ENCODE measurements at regions not wholly inside any gene's neighbourhood (a gene's known extent, or its start where the extent isn't known, plus 50 kb on each side); places are given as distances from the start of the nearest gene placed in this dataset.
"Not testable (repeated sequence)": the region's sequence is repeated elsewhere in the genome, so short reads cannot be mapped to it uniquely, and the experiment has no call there.

DNA sequence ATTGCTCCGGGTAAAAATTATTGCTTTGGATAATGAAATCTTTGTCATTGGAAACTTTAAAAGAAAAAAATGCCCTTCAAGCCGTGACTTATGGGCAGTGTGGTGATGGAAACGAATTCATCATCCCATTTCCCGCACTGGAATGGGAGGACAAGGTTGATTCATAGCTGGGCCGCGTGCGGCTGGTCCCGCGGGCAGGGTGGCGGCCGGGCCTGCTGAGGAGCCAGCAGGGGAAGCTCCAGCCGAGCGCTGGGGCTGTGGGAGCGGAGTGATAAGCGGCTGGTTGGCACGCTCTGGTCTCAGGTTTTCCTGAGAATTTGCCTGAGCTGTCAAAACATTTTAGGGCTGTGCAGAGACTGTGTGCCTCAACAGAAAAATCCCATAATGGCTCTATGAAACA is 351.7 kb downstream of the CDC5L start:
- DNase-seq (ENCODE audit: low read depth in 3 of 3): no peak

DNA sequence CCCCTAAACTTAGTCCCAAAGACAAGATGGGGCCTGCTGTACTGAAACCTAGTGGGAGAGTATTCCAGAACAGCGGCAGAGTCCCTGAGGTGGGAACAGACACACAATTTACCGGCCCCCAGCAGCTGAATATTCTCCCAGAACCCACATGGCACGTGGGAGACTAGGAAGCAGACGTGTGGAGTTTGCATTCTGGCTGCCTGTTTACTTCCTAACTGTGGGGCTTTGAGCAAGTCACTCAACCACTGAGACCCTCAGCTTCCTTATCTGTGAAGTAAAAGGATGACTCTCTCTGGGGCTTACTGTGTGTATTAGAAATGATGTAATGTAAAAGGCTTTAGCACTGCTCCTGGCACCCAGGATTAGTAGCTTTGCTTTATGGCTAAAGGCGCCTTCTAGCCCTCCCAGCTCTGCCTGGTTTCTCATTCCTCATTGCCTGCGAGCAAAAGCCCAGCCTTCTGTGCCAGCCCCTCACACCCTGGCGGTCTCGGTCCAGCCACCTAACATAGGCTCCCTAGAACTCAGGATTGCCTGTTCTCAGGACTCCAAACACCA is 353.1 kb downstream of the CDC5L start:
- no peak for DNase-seq (ENCODE audit: low read depth in 3 of 3)

DNA sequence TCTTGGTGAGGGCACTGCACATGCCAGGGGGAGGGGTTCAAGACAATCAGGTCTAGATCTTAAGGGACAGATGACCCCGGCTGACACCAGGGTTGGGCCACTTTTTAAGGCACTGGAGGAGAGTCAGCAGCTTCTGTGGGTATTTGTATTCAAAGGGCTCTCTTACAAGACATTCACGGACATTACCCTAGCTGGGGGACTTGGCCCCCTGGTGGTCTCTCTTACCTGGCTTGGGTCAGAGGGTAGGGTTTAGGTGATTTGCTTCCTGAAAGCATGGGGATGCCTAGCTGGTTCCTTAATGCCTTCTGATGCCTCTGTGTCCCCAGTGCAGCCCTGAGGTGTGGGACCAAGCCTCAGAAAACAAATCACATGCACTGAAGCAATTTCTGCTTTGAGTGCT is 354.7 kb downstream of the CDC5L start:
- DNase-seq (ENCODE audit: low read depth in 3 of 3): no peak

DNA sequence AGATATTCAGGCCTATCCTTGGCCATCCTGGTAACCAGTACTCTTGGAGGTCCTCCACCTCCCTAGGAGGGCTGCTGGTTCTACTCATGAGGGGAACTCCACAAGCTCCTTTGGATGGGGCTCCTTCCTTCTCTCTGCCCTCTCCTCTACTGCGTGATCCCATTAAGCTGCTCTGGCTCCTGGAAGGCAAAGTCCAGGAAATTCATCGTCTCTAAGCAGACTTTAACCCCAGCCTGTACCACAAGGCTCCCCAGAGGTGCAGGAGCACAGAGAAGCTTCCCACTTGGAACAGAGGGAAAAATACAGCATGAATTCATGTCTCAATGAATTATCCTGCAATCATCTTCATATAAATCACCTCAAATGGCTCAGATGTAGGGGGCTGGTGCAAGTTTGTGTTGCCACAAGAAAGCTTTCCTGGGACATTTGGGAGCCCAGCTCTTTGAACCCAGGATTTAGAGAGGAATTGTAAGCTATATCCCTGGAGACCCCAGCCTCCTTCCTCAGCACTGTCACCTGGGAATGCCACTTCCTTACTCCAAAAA is 355.4 kb downstream of the CDC5L start:
- no peak for DNase-seq (ENCODE audit: low read depth in 3 of 3)

DNA sequence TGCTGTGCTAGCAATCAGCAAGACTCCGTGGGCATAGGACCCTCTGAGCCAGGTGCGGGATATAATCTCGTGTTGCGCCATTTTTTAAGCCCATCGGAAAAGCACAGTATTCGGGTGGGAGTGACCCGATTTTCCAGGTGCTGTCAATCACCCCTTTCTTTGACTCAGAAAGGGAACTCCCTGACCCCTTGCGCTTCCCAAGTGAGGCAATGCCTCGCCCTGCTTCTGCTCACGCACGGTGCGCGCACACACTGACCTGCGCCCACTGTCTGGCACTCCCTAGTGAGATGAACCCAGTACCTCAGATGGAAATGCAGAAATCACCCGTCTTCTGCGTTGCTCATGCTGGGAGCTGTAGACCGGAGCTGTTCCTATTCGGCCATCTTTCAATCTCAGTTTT is 372.6 kb downstream of the CDC5L start:
- not testable (repeated sequence) for DNase-seq (ENCODE audit: low read depth in 3 of 3)

DNA sequence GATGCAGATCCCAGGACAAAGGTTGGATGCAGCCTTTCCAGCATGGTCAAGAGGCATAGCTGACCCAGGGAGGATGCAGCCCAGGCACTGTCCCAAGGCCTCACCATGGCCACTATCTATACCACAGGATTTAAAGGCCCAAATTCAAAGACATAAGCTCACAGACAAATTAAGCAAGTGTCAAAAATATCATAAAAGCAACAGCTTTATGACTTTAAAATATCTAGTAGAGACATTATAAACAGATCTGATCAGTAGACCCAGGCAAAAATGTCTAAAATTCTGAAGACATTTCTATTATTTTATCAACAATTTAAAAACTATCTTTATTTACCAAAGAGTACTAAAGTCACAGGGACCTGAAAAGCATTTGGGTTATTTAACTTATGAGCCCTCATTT is 373.5 kb downstream of the CDC5L start:
- DNase-seq (ENCODE audit: low read depth in 3 of 3): no peak

DNA sequence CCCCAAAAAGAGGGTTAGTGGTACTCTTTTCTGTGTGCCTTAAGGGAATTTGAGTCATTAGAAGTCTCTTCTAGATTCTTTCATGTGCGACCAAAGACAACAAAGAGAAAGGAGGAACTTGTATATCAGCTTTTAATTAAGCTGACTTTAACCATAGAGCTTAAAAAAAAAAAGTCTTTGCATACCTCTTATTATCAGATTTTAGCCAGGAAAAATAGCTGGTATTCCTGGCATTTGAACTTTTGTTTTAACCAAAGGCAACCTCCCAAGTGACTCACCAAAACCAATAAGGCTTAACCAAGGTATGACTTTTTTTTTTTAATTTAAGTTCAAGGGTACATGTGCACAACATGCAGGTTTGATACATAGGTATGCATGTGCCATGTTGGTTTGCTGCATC is 375.0 kb downstream of the CDC5L start:
- no peak for DNase-seq (ENCODE audit: low read depth in 3 of 3)

DNA sequence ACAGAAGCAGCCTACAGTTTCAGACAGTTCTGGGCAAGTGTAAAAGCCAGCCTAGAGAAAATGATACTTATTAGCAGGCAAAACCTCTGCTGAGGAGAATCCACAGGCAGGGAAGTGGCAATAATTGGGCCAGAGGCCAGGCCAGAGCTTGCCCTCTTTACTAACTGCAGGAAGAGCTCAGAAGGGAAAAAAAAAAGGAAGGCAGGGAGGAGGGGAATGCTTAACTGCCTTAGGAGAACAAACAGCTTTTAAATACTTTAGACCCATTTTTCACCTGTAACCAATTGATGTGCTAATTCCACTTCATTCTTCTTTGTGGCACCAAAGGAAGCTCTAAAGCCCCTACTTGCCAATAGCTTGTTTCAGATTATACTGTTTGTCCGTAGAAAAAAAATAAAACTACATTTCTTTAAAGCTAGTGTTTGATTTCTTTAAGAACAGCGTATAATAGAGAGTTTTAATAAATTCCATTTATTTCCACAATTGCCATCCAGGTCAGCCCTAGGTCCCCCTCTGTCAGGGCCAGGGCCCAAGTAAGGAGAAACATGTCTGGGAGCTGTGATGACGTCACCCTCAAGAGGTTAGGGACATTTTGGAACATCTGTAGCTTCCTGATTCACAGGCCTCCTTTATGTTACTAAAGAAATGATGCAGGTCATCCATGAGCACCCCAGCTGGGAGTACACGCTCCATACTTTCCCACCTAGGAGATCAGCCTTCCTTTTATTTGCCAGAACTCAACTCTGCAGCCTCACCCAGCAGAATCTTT is 384.3 kb downstream of the CDC5L start:
- no peak for DNase-seq (ENCODE audit: low read depth in 3 of 3)

DNA sequence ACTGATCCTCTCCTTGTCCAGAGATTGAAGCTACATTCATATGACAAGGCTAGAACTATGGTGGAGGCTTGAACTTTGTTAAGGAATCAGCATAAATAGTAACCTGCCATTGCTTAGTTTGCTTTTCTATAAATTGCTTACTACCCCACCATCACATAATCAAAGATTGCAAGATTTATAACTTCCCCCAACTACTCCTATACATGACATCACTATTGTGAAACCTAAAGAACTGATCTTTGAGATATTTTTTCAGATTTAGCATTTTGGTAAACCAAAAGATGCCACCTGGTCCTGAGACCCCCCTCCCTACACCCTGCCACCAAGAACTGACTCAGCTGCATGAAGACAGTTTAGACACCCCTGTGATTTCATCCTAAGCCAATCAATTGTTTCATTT is 385.3 kb downstream of the CDC5L start:
- DNase-seq (ENCODE audit: low read depth in 3 of 3): no peak

DNA sequence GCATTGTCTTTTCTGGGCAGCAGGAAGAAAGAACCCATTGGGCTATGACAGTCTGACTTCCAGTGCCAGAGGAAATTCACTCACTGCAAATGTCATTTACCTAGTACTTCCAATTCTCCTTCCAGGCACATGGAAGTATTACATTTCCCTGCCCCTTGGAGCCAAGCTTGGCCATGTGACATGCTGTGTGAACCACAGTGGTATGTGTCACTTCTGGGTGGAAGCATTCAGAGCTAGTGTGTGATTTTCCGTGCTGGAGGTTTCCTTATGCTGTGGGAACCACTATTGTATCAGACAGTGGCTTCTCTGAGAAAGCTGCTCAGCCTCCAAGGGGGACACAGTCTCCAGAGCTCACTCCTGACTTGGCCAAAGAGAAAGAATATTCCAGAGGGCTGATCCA is 387.6 kb downstream of the CDC5L start:
- DNase-seq (ENCODE audit: low read depth in 3 of 3): no peak

DNA sequence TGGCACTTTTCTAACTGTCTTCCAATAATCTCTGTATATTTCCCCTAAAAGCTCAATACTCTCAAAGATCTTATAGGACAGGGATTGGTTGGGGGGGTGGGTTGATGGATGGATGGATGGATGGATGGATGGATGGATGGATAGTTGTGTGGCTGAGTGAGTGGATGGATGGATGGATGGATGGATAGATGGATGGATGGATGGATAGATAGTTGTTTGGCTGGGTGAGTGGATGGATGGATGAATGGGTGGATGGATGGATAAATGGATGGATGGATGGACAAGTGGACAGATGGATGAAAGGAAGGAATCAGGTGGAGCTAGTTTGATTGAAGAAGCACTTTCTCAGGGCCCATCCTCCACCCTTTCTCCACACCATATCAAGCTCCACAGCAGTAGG is 388.8 kb downstream of the CDC5L start:
- DNase-seq (ENCODE audit: low read depth in 3 of 3): no peak

DNA sequence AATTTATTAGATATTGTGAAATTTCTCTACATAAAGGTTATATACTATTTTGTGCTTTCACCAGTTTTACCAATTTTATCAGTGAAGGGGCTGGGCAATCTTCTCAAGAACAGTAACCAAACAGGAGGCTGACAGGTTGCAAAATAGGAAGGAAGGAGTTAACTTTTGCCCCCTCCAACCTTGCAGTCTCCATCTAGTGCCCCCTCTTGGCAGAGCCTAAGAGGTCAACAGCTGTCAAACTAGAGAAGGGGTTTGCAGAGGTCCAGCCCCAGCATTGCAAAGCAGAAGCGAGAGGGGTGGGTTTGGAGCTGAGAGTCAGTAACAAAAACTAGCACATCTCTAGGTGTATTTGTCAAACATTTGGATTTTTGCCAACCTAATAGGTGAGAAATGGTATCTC is 391.0 kb downstream of the CDC5L start:
- DNase-seq (ENCODE audit: low read depth in 3 of 3): no peak

Data from stimulated activated CD4-positive, alpha-beta T cell treated with anti-CD3 and anti-CD28 coated beads, TNF-alpha, amount 100 ng/mL, for 4 hours (primary cell).